BLaER1 (cell line): ENCODE measurements at regions not wholly inside any gene's neighbourhood (a gene's known extent, or its start where the extent isn't known, plus 50 kb on each side); places are given as distances from the start of the nearest gene placed in this dataset.
"Not testable (repeated sequence)": the region's sequence is repeated elsewhere in the genome, so short reads cannot be mapped to it uniquely, and the experiment has no call there.

ENCODE experiments used
- H3K27ac ChIP-seq: shearing (Covaris generic); formaldehyde crosslinking; 2 replicates; pipeline ENCODE4 v1.8.1; 2022
- H3K27me3 ChIP-seq: shearing (Covaris generic); formaldehyde crosslinking; 2 replicates; pipeline ENCODE4 v1.8.1; 2022
- H3K36me3 ChIP-seq: shearing (Covaris generic); formaldehyde crosslinking; 2 replicates; pipeline ENCODE4 v1.8.1; 2022
- H3K4me1 ChIP-seq: shearing (Covaris generic); formaldehyde crosslinking; 2 replicates; pipeline ENCODE4 v1.8.1; 2022
- H3K4me2 ChIP-seq: shearing (Covaris generic); formaldehyde crosslinking; 2 replicates; pipeline ENCODE4 v1.8.1; 2022
- H3K4me3 ChIP-seq: shearing (Covaris generic); formaldehyde crosslinking; 2 replicates; pipeline ENCODE4 v1.8.1; 2022
- H3K9ac ChIP-seq: shearing (Covaris generic); formaldehyde crosslinking; 2 replicates; pipeline ENCODE4 v1.8.1; 2022
- H3K9me3 ChIP-seq: shearing (Covaris generic); formaldehyde crosslinking; 2 replicates; pipeline ENCODE4 v1.8.1; 2022
- H4K20me1 ChIP-seq: shearing (Covaris generic); formaldehyde crosslinking; 2 replicates; pipeline ENCODE4 v1.8.1; 2022
- Cebpa-rat ChIP-seq: shearing (Covaris generic); IDR thresholded peaks from 2 replicates; pipeline ENCODE4 v1.8.1; 2022

DNA sequence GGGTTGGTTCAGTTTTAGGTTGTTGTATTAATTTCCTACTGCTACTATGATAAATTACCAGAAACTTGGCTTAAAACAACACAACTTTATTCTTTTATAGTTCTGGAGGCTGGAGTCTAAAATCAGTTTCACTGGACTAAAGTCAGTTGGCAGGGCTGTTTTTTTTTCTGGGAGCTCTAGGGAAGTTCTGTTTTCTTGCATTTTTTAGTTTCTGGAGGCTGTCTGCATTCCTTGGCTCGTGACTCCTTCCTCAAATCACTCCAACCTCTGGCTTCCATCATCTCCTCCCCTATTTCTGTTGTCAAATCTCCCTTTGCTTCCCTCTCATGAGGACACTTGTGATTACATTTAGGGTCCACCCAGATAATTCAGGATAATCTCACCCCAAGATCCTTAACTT is 51.3 kb upstream of the SUB1 start:
- Histone ChIP-seq H3K9ac (no peak overlapping the region), H3K4me1 (peaks cover 9% of the 10 kb centered on the region; the same call in 1 of the 2 replicates), H3K4me3 (no peak overlapping the region), H3K27me3 (no peaks in the 10 kb centered on the region), H3K4me2 (no peak overlapping the region), H3K27ac (no peak overlapping the region), H3K36me3 (no peaks in the 10 kb centered on the region), H3K9me3 (no peaks in the 10 kb centered on the region), H4K20me1 (no peaks in the 10 kb centered on the region)
- TF ChIP-seq Cebpa-rat: no peak

DNA sequence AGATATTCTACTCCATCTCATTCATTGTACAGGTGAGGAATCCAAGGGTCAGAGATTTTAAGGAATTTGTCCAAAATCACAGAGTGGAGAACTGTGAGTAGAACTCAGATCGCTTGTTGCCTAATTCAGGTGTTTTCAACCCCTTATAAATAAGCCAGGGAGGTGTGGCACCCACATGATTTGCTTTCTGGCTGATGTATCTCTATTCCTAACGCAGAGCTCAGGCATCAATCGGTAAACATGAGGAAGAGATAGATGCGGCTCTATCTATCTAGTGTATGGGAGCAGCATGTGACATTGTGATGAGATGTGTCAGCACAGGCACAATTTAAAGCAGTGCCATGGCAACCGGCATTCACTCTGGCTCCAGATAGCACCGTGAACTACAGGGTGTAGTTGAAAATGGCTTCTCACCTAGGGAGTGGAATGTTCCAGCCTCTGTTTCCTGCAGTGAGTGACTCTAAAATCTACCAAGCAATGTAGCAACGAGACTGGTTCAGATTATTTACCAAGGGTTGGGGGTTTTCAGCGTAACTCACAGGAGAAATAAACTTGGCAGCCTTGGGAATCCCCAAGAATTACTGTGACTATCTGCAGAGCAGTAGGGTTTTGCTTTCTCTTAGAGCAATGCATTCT is 53.4 kb upstream of the SUB1 start:
- TF ChIP-seq Cebpa-rat: no peak
- Histone ChIP-seq H3K36me3 (no peaks in the 10 kb centered on the region), H3K9ac (no peak overlapping the region), H3K4me1 (no peaks in the 10 kb centered on the region), H3K4me3 (no peak overlapping the region), H3K27ac (no peak overlapping the region), H3K9me3 (no peaks in the 10 kb centered on the region), H3K4me2 (no peak overlapping the region), H3K27me3 (no peaks in the 10 kb centered on the region), H4K20me1 (no peaks in the 10 kb centered on the region)

DNA sequence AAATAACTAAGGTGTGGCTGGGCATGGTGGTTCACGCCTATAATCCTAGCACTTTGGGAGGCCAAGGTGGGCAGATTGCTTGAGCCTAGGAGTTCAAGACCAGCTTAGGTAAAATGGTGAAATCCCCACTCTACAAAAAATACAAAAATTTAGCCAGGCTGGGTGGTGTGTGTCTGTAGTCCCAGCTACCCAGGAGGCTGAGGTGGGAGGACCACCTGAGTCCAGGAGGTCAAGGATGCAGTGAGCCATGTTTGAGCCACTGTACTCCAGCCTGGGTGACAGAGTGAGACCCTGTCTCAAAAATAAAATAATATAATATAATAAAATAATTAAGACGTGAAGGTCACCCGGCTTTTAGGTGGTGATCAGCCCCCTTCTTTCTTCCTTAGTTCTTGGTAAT is 58.0 kb upstream of the SUB1 start:
- not testable (repeated sequence) for H3K4me1 ChIP-seq, H3K9me3 ChIP-seq, H3K27me3 ChIP-seq, H3K36me3 ChIP-seq, H3K9ac ChIP-seq, H3K27ac ChIP-seq, H4K20me1 ChIP-seq, H3K4me3 ChIP-seq, H3K4me2 ChIP-seq

DNA sequence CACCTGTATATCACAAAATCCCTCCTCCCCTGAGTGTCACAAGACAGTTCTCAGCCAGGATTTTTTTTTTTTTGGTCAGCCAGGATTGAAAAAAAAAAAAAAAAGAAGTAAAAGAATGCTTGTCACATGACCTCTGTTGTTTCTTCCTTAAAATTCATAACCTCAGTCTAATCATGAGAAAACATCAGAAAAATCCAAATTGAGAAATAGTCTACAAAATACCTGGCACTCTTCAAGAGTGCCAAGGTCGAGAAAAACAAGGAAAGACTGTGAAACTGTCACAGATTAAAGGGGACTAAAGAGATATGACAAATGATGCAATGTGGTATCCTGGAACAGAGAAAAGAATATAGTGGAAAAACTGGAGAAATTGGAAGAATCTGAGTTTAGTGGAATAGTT is 58.5 kb upstream of the SUB1 start:
- Histone ChIP-seq H3K9me3 (0 out of 2 replicates have a peak, but pooled peaks cover 7% of the 10 kb centered on the region), H3K9ac (no peak overlapping the region), H3K36me3 (no peaks in the 10 kb centered on the region), H3K4me2 (no peak overlapping the region), H3K27ac (no peak overlapping the region), H3K4me1 (no peaks in the 10 kb centered on the region), H3K27me3 (no peaks in the 10 kb centered on the region), H4K20me1 (no peaks in the 10 kb centered on the region), H3K4me3 (no peak overlapping the region)
- no peak for TF ChIP-seq Cebpa-rat

DNA sequence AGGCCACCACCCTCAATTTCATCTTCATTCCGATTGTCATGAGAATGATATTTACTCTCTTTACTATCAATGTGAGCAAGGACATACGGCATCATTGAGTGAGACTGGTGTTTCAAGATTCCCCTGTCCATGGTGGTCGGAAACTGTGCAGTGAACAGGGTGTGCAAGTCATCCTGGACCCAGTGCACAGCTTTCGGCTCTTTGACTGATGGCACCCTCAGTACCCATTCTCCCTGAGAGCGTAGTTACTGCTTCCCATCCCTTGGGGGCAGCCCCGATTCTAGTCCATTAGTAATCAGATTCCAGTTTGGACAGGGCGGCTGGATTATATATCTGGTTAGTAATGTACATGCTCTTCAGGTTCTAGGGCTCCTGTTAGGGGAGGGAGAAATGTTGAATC is 61.7 kb upstream of the SUB1 start:
- H3K27me3 ChIP-seq: no peaks in the 10 kb centered on the region
- no peaks in the 10 kb centered on the region for H3K36me3 ChIP-seq
- H3K4me2 ChIP-seq: no peak overlapping the region
- H3K27ac ChIP-seq: no peak overlapping the region
- no peak overlapping the region for H3K9ac ChIP-seq
- H4K20me1 ChIP-seq: no peaks in the 10 kb centered on the region
- H3K4me1 ChIP-seq: no peaks in the 10 kb centered on the region
- 0 out of 2 replicates have a peak, but pooled peaks cover 7% of the 10 kb centered on the region for H3K9me3 ChIP-seq
- H3K4me3 ChIP-seq: no peak overlapping the region
- no peak for TF ChIP-seq Cebpa-rat

DNA sequence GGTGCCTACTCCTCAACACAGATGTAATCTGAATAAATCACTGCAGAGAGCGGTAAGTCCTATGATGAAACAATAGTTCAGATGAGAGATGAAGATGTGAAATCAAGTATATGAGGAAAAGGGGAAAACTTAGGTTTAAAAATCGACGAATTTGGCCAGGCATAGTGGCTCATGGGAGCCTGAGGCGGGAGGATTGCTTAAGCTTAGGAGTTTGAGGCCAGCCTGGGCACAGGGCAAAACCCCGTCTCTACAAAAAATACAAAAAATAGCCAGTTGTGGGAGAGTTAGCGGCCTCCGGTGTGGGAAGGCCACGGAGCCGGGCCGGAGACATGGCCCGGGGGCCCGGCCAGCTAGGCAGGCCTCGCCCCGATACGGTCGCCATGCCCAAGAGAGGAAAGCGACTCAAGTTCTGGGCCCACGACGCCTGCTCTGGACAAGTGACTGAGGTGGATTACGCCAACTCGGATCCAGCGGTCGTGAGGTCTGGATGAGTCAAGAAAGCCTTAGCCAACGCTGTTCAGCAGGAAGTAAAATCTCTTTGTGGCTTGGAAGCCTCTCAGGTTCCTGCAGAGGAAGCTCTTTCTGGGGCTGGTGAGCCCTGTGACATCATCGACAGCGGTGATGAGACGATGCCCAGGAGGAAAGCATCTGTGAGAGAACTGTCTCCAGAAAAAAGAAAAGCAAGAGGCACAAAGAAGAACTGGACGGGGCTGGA is 62.8 kb upstream of the SUB1 start:
- Histone ChIP-seq H3K4me2 (no peak overlapping the region), H3K9ac (no peak overlapping the region), H3K27me3 (no peaks in the 10 kb centered on the region), H3K27ac (no peak overlapping the region), H4K20me1 (no peaks in the 10 kb centered on the region), H3K4me3 (no peak overlapping the region), H3K4me1 (no peaks in the 10 kb centered on the region), H3K9me3 (0 out of 2 replicates have a peak, but pooled peaks cover 7% of the 10 kb centered on the region), H3K36me3 (no peaks in the 10 kb centered on the region)
- TF ChIP-seq Cebpa-rat: no peak

DNA sequence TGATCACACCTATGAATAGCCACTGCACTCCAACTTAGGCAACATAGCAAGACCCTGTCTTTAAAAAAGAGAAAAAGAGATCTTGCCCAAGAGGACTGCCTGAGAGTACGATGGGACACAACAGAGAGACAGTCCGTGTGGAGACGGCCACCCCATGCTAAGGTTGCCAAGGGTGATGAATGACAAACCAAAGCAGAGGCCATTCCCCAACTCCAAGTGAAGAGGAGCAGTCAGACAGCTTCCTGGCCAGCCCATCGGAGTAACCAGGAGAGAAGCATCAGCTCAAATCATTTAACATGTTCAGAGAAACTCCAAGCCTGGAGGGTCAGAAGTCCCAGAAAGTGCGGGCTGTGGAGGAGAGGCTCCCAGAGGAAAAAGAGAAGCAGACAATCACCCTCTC is 63.9 kb upstream of the SUB1 start:
- Histone ChIP-seq H3K9ac (no peak overlapping the region), H3K4me2 (no peak overlapping the region), H3K27ac (no peak overlapping the region), H3K36me3 (no peaks in the 10 kb centered on the region), H3K9me3 (0 out of 2 replicates have a peak, but pooled peaks cover 7% of the 10 kb centered on the region), H3K27me3 (no peaks in the 10 kb centered on the region), H3K4me1 (no peaks in the 10 kb centered on the region), H3K4me3 (no peak overlapping the region), H4K20me1 (no peaks in the 10 kb centered on the region)
- TF ChIP-seq Cebpa-rat: no peak

DNA sequence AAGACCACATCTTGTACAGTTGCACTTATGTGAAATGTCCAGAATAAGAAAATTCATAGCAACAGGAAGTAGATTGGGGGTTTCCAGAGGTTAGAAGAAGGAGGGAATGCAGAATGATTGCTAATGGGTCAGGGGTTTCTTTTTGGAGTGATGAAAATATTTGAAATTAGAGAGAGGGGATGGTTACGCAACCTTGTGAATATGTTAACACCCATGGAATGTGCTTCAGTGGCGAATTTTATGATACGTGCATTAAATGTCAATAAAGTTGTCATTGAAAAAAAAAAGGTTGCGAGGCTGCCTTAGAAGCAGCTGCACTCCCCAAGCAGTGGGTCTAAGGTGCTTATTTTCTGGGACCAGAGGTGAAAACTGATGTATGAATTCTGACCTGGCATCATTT is 64.4 kb upstream of the SUB1 start:
- Histone ChIP-seq H3K27me3 (no peaks in the 10 kb centered on the region), H3K9me3 (0 out of 2 replicates have a peak, but pooled peaks cover 7% of the 10 kb centered on the region), H4K20me1 (no peaks in the 10 kb centered on the region), H3K27ac (no peak overlapping the region), H3K9ac (no peak overlapping the region), H3K4me1 (no peaks in the 10 kb centered on the region), H3K4me3 (no peak overlapping the region), H3K4me2 (no peak overlapping the region), H3K36me3 (no peaks in the 10 kb centered on the region)
- TF ChIP-seq Cebpa-rat: no peak

DNA sequence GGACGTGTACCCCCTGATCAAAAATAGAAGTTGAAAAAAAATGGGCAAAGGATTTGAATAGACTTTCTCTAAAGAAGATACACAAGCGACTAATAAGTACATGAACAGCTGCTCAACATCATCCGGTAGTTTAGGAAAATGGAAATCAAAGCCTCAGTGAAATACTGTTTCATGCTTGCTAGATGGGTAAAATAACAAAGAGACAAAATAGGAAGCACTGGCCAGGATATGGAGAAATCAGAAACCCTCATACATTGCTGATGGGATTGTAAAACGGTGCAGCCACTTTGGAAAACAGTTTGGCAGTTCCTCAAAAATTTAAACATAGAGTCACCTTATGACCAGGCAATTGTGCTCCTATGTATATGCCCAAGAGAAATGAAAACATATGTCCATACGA is 65.0 kb upstream of the SUB1 start:
- Histone ChIP-seq H3K4me3 (no peak overlapping the region), H3K4me2 (no peak overlapping the region), H3K9ac (no peak overlapping the region), H3K36me3 (no peaks in the 10 kb centered on the region), H3K9me3 (0 out of 2 replicates have a peak, but pooled peaks cover 7% of the 10 kb centered on the region), H3K27ac (no peak overlapping the region), H3K4me1 (no peaks in the 10 kb centered on the region), H3K27me3 (no peaks in the 10 kb centered on the region), H4K20me1 (no peaks in the 10 kb centered on the region)
- no peak for TF ChIP-seq Cebpa-rat

DNA sequence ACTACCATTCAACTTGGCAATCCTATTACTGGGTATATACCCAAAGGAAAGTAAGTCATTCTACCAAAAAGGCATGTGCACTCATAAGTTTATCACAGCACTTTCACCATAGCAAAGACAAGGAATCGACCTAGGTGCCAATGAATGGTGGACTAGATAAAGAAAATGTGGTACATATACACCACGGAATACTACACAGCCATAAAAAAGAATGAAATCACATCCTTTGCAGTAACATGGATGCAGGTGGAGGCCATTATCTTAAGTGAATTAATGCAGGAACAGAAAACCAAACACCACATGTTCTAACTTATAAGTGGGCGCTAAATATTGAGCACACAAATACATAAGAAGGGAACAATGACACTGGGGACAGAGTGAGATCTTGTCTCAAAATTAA is 65.8 kb upstream of the SUB1 start:
- no peaks in the 10 kb centered on the region for H3K4me1 ChIP-seq
- no peak for TF ChIP-seq Cebpa-rat
- H4K20me1 ChIP-seq: no peaks in the 10 kb centered on the region
- no peaks in the 10 kb centered on the region for H3K27me3 ChIP-seq
- no peaks in the 10 kb centered on the region for H3K36me3 ChIP-seq
- no peak overlapping the region for H3K27ac ChIP-seq
- H3K4me3 ChIP-seq: no peak overlapping the region
- H3K9ac ChIP-seq: no peak overlapping the region
- H3K4me2 ChIP-seq: no peak overlapping the region
- 0 out of 2 replicates have a peak, but pooled peaks cover 2% of the 10 kb centered on the region for H3K9me3 ChIP-seq
